ENCODE measurements at regions not wholly inside any gene's neighbourhood (a gene's known extent, or its start where the extent isn't known, plus 50 kb on each side); places are given as distances from the start of the nearest gene placed in this dataset.

GRCh38 chr2:193222454-193222853 is 1027.7 kb upstream of the TMEFF2 start:
- TF ChIP-seq CTCF (IDR thresholded peaks at IDR 0.05): no peak
- TF ChIP-seq POLR2A (IDR thresholded peaks at IDR 0.05): no peak
- TF ChIP-seq EP300 (IDR thresholded peaks at IDR 0.05): no peak
- no peak for TF ChIP-seq POLR2AphosphoS5 (IDR thresholded peaks at IDR 0.05)

Measured in stomach (tissue), 4 donors.